IPS-20b (cell line): ENCODE measurements at regions not wholly inside any gene's neighbourhood (a gene's known extent, or its start where the extent isn't known, plus 50 kb on each side); places are given as distances from the start of the nearest gene placed in this dataset.

Experiments
- H3K27ac ChIP-seq: one replicate; pipeline ENCODE4 v1.5.1; 2013; ENCODE audit warnings: low read length
- H3K27me3 ChIP-seq: 2 replicates; pipeline ENCODE4 v1.6.1; 2013; ENCODE audit warnings: mild to moderate bottlenecking, low read length, inconsistent platforms; ENCODE audit not compliant: insufficient read depth
- H3K36me3 ChIP-seq: 2 replicates; pipeline ENCODE4 v1.6.1; 2013; ENCODE audit warnings: low read depth, mild to moderate bottlenecking, inconsistent platforms, low read length, moderate library complexity; ENCODE audit not compliant: insufficient read depth
- H3K4me1 ChIP-seq: 2 replicates; pipeline ENCODE4 v1.6.1; 2013; ENCODE audit warnings: mild to moderate bottlenecking, control low read depth, inconsistent platforms, low read length, moderate library complexity; ENCODE audit not compliant: insufficient read depth
- H3K4me3 ChIP-seq: 2 replicates; pipeline ENCODE4 v1.5.1; 2013; ENCODE audit warnings: mild to moderate bottlenecking, low read length, inconsistent platforms
- H3K9ac ChIP-seq: 2 replicates; pipeline ENCODE4 v1.6.1; 2013; ENCODE audit warnings: low read depth, mild to moderate bottlenecking, inconsistent platforms, low read length, moderate library complexity
- H3K9me3 ChIP-seq: 2 replicates; pipeline ENCODE4 v1.6.1; 2013; ENCODE audit warnings: mild to moderate bottlenecking, low read depth, low read length, inconsistent platforms; ENCODE audit not compliant: insufficient read depth

DNA sequence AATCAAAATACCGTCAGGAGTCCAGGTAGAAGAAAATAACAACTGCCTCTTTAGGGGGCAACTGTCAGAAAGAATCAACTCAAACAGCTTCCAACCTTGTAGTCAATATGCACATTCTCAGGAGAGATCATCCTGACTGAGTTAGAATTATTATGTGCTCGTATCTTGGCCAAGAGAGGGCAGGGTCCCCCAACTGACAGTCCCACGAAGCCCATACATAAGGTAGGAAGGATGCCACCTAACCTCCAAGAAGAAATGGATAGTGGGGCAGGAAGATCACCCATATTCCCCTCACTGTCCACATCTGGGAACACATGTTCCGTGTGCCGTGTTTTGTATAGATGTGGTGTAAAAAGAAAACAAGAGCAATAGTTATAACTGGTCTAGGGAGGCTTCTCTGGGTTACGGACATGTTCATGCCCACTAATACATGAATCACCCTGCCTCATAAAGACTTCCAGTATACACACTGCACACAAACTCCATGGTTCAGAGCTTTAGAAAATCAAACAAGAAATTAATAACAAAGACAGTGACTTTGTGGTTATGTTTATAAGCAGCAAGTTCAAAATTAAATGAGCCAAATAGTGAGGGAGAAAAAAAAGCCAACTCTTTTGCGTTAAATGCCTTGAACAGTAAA is 295.6 kb downstream of the FGFR2 start:
- Histone ChIP-seq H3K9me3 (peaks cover 1% of the 10 kb centered on the region; the same call in 1 of the 2 replicates), H3K4me3 (no peak overlapping the region), H3K4me1 (no peaks in the 10 kb centered on the region), H3K27ac (no peak overlapping the region), H3K27me3 (no peaks in the 10 kb centered on the region), H3K36me3 (no peaks in the 10 kb centered on the region), H3K9ac (no peak overlapping the region)

DNA sequence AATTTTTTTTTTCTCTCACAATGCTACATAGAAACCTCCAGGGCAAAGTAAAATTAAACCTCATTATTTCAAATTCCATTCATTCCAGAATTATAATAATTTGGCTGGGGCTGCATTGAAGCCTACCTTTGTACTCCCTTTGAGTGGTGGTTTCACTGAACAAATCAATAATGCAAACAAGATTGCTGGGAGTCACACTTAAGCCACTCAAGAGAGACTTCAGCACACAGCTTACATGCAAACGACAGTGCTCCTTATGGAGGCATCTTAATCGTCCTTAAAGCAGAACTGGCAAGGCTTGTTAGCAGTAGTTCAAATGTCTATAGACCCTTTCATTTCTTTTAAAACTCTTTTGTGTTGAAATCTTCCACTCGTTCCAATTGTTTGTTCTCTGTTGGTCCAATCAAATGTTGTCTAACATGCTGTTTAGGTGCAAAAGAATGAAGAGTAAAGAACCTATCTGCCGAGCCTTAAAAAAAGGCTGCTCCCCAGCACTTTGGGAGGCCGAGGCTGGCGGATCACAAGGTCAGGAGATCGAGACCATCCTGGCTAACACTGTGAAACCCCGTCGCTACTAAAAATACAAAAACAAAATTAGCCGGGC is 294.9 kb downstream of the FGFR2 start:
- H3K27me3 ChIP-seq: no peaks in the 10 kb centered on the region
- no peak overlapping the region for H3K4me3 ChIP-seq
- H3K9ac ChIP-seq: no peak overlapping the region
- peaks cover 5% of the 10 kb centered on the region; the same call in 1 of the 2 replicates for H3K9me3 ChIP-seq
- H3K27ac ChIP-seq: no peak overlapping the region
- no peaks in the 10 kb centered on the region for H3K4me1 ChIP-seq
- no peaks in the 10 kb centered on the region for H3K36me3 ChIP-seq

DNA sequence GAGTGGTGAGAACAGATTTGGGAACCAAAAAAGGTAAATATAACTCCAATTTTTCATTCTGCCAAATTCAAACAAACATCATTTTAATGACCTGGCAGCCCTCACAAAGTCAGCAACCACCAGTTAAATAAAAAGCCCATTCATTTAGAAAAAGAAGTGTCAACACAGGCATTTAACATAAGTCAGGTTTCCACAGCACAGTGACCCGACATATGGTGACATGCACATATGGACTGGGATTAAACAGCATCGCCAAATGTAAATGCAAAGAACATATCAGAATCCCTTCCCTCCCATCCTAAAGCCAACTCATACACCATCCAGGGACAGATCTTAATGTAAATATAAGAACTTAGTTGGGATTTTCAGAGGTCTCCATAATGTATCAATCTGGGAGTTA is 293.2 kb downstream of the FGFR2 start:
- Histone ChIP-seq H3K4me3 (no peak overlapping the region), H3K9me3 (peaks cover 5% of the 10 kb centered on the region; the same call in 1 of the 2 replicates), H3K36me3 (no peaks in the 10 kb centered on the region), H3K27me3 (no peaks in the 10 kb centered on the region), H3K27ac (no peak overlapping the region), H3K4me1 (peaks cover 3% of the 10 kb centered on the region; the same call in 1 of the 2 replicates), H3K9ac (no peak overlapping the region)

DNA sequence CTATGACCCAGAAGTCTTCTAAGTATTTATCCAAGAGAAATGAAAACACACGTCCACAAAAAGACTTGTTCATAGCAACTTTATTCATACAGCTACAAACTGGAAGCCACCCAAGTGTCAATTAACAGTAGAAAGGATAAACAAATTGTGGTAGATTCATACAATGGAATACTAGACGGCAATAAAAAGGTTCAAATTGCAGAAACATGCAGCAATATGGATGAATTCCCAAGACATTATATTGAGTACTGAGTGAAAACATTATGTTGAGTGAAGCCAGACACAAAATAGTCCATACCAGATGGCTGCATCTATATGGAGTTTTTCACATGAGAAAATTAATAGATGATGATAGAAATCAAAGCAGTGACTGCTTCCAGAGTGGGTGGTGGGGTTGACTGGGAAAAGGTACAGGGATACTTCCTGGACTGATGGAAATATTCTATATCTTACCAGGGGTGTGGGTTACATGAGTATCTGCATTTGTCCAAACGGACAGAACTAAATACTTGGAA is 292.0 kb downstream of the FGFR2 start:
- Histone ChIP-seq H3K9ac (no peak overlapping the region), H3K27ac (no peak overlapping the region), H3K36me3 (no peaks in the 10 kb centered on the region), H3K27me3 (no peaks in the 10 kb centered on the region), H3K4me1 (peaks cover 7% of the 10 kb centered on the region; the same call in 1 of the 2 replicates), H3K4me3 (no peak overlapping the region), H3K9me3 (peaks cover 5% of the 10 kb centered on the region; the same call in 1 of the 2 replicates)

DNA sequence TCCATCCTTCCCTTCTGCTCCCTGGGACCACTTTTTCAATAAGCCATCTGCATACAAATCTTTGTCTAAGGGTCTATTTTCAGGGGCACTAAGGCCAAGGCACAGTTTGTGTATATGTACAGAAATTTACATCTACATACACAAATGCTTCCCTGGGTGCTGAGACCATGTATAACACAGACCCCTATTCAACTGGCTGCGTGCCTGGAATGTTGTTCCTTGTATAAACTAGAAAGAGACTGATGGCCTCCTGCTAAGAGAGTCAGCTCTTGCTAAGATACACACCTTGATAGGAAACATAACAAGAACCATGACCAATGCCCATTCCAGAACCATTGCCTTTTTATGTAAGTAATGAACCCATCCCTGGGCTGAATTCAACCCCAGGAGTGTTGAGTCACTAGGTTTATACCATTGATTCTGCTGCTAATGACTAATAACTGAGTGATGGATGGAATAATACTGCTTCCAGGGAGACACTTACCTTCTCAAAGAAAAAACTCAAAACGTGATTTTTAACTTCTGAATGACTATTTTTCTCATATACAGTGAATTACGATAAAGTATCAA is 290.7 kb downstream of the FGFR2 start:
- H3K27ac ChIP-seq: no peak overlapping the region
- no peaks in the 10 kb centered on the region for H3K36me3 ChIP-seq
- H3K4me1 ChIP-seq: peaks cover 20% of the 10 kb centered on the region; the same call in 1 of the 2 replicates
- peaks cover 5% of the 10 kb centered on the region; the same call in 1 of the 2 replicates for H3K9me3 ChIP-seq
- H3K27me3 ChIP-seq: no peaks in the 10 kb centered on the region
- H3K9ac ChIP-seq: no peak overlapping the region
- no peak overlapping the region for H3K4me3 ChIP-seq

DNA sequence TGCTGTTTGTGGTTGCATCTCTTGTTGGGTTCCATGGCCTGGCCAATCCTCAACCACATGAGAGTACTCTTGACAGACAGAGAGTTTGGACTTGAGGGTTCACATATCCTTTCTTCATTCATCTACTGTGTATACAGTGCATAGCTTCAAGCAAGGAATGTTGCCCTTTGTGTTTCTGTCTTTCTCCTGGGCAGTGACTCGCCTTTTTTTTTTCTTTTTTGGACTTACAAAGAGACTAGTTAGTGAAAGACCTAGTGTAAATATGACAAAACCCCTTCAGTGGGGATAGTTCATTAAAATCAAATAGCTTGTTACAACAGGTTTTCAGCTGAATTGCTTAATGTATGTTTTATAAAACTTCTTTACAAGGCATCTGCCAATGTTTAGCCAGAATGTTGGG is 290.2 kb downstream of the FGFR2 start:
- no peaks in the 10 kb centered on the region for H3K36me3 ChIP-seq
- H3K27me3 ChIP-seq: no peaks in the 10 kb centered on the region
- H3K4me3 ChIP-seq: no peak overlapping the region
- peaks cover 5% of the 10 kb centered on the region; the same call in 1 of the 2 replicates for H3K9me3 ChIP-seq
- peaks cover 22% of the 10 kb centered on the region; the same call in 1 of the 2 replicates for H3K4me1 ChIP-seq
- no peak overlapping the region for H3K27ac ChIP-seq
- H3K9ac ChIP-seq: no peak overlapping the region

DNA sequence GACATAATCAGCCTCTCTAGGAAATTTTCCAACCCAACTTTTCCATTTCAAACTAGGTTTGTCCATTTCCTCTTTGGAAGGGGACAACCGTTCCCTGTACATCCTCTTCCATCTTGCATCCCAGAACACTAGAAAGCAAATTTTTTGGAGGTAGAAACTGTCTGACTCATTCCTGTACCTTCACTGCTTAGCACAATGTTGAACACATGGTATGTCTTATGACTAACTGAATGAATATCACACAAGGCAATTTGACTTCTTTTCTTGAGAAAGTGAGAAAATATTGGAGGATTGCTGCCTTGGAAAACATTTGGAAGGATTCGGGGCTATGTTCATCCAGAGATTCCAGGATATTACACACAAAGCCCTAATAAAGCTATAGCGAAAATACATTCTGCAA is 289.1 kb downstream of the FGFR2 start:
- no peak overlapping the region for H3K9ac ChIP-seq
- no peak overlapping the region for H3K27ac ChIP-seq
- no peaks in the 10 kb centered on the region for H3K36me3 ChIP-seq
- no peaks in the 10 kb centered on the region for H3K27me3 ChIP-seq
- no peak overlapping the region for H3K4me3 ChIP-seq
- H3K4me1 ChIP-seq: peaks cover 22% of the 10 kb centered on the region; the same call in 1 of the 2 replicates
- peaks cover 5% of the 10 kb centered on the region; the same call in 1 of the 2 replicates for H3K9me3 ChIP-seq

DNA sequence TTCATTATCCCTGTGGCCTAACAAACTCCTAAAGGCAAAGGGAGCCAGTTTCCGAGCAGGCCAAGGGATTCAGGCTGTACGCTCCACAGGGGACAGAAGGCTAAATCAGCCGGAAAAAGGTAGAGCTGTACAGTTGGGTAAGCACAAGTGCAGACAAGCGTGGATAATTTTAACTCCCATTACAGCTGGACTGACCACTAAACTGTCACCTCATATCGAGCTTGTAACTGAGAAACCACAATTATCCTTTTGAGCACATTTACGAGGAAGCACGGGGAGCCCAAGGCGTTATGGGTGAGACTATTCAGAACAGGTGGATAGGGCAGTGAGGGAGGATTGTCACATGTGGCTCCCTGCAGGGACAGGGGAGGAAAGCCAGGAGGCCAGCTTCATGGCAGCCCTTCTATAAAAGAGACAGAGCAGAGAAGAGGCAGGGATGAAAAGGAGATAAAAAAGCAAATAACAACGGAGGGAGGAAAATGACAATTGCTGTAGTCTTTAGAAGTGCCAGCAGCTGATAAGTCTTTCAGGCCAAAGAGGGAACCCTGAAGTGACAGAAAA is 288.0 kb downstream of the FGFR2 start:
- peaks cover 5% of the 10 kb centered on the region; the same call in 1 of the 2 replicates for H3K9me3 ChIP-seq
- no peak overlapping the region for H3K27ac ChIP-seq
- no peak overlapping the region for H3K9ac ChIP-seq
- no peak overlapping the region for H3K4me3 ChIP-seq
- H3K36me3 ChIP-seq: no peaks in the 10 kb centered on the region
- no peaks in the 10 kb centered on the region for H3K27me3 ChIP-seq
- peaks cover 22% of the 10 kb centered on the region; the same call in 1 of the 2 replicates for H3K4me1 ChIP-seq

DNA sequence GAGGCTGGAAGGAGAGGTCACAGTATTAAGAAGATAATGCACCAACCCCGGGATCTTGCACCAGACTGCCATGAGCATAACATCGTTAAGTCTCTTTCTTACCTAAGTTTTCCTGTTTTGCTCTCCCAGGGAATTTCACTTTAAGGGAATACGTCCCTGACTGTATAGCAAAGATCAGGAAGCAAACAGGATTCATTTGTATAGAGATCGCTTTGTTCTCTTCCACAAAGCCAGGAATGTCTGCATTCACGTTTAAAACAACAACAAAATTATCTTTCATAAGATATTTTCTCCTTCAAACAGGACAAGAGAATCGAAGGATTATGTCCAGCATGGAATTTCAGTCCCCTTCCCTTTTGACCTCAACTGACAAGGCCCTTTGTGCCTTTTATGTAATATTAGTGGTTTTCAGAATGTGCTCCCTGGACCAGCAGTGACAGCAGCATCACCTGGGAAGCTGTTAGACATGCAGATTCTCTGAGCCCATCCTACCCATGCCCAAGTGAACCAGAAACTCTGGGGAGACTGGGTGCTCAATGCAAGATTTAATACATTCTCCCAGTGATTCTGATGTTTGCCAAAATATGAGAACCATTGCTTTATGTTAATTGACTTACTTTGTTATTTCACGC is 286.3 kb downstream of the FGFR2 start:
- H3K36me3 ChIP-seq: no peaks in the 10 kb centered on the region
- peaks cover 22% of the 10 kb centered on the region; the same call in 1 of the 2 replicates for H3K4me1 ChIP-seq
- H3K4me3 ChIP-seq: no peak overlapping the region
- H3K27me3 ChIP-seq: no peaks in the 10 kb centered on the region
- peaks cover 5% of the 10 kb centered on the region; the same call in 1 of the 2 replicates for H3K9me3 ChIP-seq
- no peak overlapping the region for H3K27ac ChIP-seq
- H3K9ac ChIP-seq: no peak overlapping the region

DNA sequence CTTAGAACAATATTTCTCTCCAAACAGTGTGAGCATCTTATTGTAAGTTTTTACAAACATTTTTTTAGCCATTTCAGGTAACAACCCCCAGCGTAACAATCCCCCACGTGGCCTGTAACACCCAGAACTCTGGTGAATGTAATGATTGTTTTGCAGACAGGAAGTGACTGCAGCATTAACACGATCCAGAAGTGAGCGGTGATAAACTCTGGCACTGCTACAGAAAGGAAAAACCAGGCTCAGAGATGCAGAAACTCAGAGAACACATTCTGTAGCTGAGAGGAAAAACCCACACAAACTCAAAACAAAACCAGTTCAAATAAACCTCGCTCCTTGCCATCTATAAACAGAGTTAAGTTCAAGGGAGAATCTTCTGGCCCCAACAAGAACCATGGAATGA is 285.7 kb downstream of the FGFR2 start:
- Histone ChIP-seq H3K4me1 (peaks cover 22% of the 10 kb centered on the region; the same call in 1 of the 2 replicates), H3K4me3 (no peak overlapping the region), H3K27me3 (no peaks in the 10 kb centered on the region), H3K27ac (no peak overlapping the region), H3K9ac (no peak overlapping the region), H3K9me3 (peaks cover 4% of the 10 kb centered on the region; the same call in 1 of the 2 replicates), H3K36me3 (no peaks in the 10 kb centered on the region)

DNA sequence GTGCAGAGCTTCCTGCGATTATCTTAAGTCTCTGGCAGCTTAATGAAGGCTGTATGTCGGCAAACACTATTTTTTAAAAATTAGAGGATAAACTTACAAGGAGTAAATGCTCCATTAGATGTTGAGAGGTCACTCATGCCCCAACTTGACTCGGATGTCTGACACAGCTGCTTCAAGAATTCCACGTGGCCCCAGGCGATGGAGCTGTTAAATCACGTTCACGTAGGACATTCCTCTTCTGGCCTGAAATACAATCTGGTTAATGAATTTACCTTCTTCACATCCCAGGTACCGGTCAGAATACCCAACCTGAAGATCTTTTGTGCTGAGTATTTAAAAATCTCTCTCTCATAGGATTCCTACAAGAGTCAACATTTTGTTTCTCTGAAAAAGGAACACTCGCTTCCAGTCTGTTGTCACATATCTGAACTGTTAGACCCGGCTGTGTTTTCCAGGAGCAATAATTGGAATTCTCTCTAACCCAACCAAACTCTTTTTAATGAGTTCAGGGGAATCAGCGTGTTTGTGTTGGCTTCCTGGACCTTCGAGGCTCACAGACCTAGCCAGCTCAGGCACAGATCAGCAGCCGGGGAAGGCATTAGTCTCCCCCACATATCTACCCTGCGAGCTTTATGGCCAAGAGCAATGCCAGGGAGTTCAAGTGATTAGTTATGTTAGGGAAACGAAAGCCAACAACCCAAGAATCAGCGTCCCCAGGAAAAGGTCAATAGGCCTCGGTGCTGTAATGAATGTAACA is 284.9 kb downstream of the FGFR2 start:
- Histone ChIP-seq H3K27me3 (no peaks in the 10 kb centered on the region), H3K36me3 (no peaks in the 10 kb centered on the region), H3K4me3 (no peak overlapping the region), H3K9ac (no peak overlapping the region), H3K4me1 (peaks cover 22% of the 10 kb centered on the region; the same call in 1 of the 2 replicates), H3K9me3 (no peaks in the 10 kb centered on the region), H3K27ac (no peak overlapping the region)
